ENCODE measurements at regions not wholly inside any gene's neighbourhood (a gene's known extent, or its start where the extent isn't known, plus 50 kb on each side); places are given as distances from the start of the nearest gene placed in this dataset.

GRCh38 chr6:95519228-95520037 is 57.9 kb upstream of the MANEA start:
- TF ChIP-seq CTCF (IDR thresholded peaks at IDR 0.05; ENCODE audit: insufficient read depth, missing control alignments): no peak
- no peak for FAIRE-seq

GRCh38 chr6:95521181-95521580 is 56.2 kb upstream of the MANEA start:
- FAIRE-seq: no peak
- no peak for DNase-seq (ENCODE audit: insufficient read length, low spot score)
- no peak for TF ChIP-seq CTCF (IDR thresholded peaks at IDR 0.05; ENCODE audit: insufficient read depth, missing control alignments)

More at GRCh38 chr6:95519228-95520037, 57.9 kb upstream of the MANEA start:
- no peak for DNase-seq (ENCODE audit: insufficient read length, low spot score)
